K562 (cell line): ENCODE measurements at regions not wholly inside any gene's neighbourhood (a gene's known extent, or its start where the extent isn't known, plus 50 kb on each side); places are given as distances from the start of the nearest gene placed in this dataset.

Experiments used
- GABPB1 ChIP-seq: sonication (generic); formaldehyde crosslinking; IDR thresholded peaks from 2 replicates; pipeline ENCODE4 v1.8.0; 2022; ENCODE audit warnings: mild to moderate bottlenecking, missing genetic modification reagents
- JUND ChIP-seq, 2 experiments: IDR thresholded peaks; 2 replicates in 1 of 2; 3 replicates in 1 of 2; pipeline ENCODE4 v1.6.1; 2011; ENCODE audit warnings: borderline replicate concordance in 2 of 2, low read depth in 2 of 2, low read length in 2 of 2, improper control_type of control experiment in 1 of 2, missing biosample characterization in 1 of 2, missing genetic modification characterization in 1 of 2, missing genetic modification reagents in 1 of 2
- NR2C1 ChIP-seq, 2 experiments: fragments of 450-650 bp; IDR thresholded peaks; 2 replicates each; pipeline ENCODE4 v1.6.1; 2017; ENCODE audit warnings: mild to moderate bottlenecking in 2 of 2, antibody characterized with exemption in 1 of 2, inconsistent platforms in 1 of 2, missing compliant biosample characterization in 1 of 2, missing genetic modification characterization in 1 of 2
- PTTG1 ChIP-seq: fragments of 450-650 bp; IDR thresholded peaks from 2 replicates; pipeline ENCODE4 v1.6.1; 2016; ENCODE audit warnings: low read depth, mild to moderate bottlenecking, missing genetic modification characterization, missing compliant biosample characterization
- RBM22 ChIP-seq: fragments of 200-400 bp; formaldehyde crosslinking; IDR thresholded peaks from 2 replicates; pipeline ENCODE4 v1.6.1; 2018; ENCODE audit warnings: low read length, low read depth; ENCODE audit not compliant: poor library complexity, severe bottlenecking
- TAL1 ChIP-seq: fragments of 450-650 bp; IDR thresholded peaks from 2 replicates; pipeline ENCODE4 v1.6.1; 2016; ENCODE audit warnings: mild to moderate bottlenecking
- TBL1XR1 ChIP-seq, 2 experiments: IDR thresholded peaks; 2 replicates each; pipeline ENCODE4 v1.6.1; 2012; ENCODE audit warnings: improper control_type of control experiment in 2 of 2, low read length in 2 of 2, mild to moderate bottlenecking in 1 of 2
- ZNF41 ChIP-seq: fragments of 250-450 bp; sonication (Bioruptor Pico); conservative IDR thresholded peaks from 2 replicates; pipeline ENCODE4 v1.4.0; 2020; ENCODE audit warnings: mild to moderate bottlenecking
- TF ChIP-seq, protein P1 (sequence below): fragments of 200-800 bp; sonication (Bioruptor generic); IDR thresholded peaks from 2 replicates; pipeline ENCODE4 v1.6.1; 2016; ENCODE audit warnings: missing genetic modification characterization, missing compliant biosample characterization
- TF ChIP-seq, protein P2 (sequence below), 2 experiments: fragments of 450-650 bp; formaldehyde crosslinking in 1 of 2; IDR thresholded peaks; 2 replicates each; pipeline versions ENCODE4 v1.4.0 to v1.6.1; 2014 to 2020; ENCODE audit warnings: mild to moderate bottlenecking in 2 of 2, borderline replicate concordance in 1 of 2, low read depth in 1 of 2
- TF ChIP-seq, protein P3 (sequence below): fragments of 450-650 bp; IDR thresholded peaks from one replicate; pipeline ENCODE4 v1.6.1; 2018; ENCODE audit warnings: mild to moderate bottlenecking, moderate library complexity; ENCODE audit not compliant: partially characterized antibody

DNA sequence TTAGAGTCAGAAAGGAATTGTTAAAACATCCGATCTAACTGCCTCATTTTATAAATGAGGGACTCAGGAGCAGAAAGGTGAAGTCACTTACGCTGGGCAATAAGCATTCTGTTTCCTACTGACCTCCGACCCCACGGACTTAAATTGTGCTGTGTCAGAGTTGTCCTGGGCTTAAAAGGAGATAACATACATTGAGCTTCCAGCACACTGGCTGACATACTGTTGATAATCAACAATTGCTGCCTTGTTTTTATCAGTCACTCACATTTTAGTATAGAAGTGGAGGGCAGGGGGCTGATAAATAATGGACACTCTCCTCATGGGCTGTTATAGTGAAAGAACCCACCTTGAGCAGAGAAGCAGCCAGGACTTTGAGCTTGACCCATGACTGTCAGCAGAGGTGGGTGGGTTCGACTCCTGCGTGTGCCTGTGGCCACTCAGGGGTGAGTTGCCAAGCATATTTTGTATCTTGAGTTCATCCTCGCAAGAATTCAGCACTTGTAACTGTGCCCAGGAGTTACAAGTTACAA lies 166.5 kb upstream of the JARID2 start (continued):
- TF ChIP-seq, protein P1, sequence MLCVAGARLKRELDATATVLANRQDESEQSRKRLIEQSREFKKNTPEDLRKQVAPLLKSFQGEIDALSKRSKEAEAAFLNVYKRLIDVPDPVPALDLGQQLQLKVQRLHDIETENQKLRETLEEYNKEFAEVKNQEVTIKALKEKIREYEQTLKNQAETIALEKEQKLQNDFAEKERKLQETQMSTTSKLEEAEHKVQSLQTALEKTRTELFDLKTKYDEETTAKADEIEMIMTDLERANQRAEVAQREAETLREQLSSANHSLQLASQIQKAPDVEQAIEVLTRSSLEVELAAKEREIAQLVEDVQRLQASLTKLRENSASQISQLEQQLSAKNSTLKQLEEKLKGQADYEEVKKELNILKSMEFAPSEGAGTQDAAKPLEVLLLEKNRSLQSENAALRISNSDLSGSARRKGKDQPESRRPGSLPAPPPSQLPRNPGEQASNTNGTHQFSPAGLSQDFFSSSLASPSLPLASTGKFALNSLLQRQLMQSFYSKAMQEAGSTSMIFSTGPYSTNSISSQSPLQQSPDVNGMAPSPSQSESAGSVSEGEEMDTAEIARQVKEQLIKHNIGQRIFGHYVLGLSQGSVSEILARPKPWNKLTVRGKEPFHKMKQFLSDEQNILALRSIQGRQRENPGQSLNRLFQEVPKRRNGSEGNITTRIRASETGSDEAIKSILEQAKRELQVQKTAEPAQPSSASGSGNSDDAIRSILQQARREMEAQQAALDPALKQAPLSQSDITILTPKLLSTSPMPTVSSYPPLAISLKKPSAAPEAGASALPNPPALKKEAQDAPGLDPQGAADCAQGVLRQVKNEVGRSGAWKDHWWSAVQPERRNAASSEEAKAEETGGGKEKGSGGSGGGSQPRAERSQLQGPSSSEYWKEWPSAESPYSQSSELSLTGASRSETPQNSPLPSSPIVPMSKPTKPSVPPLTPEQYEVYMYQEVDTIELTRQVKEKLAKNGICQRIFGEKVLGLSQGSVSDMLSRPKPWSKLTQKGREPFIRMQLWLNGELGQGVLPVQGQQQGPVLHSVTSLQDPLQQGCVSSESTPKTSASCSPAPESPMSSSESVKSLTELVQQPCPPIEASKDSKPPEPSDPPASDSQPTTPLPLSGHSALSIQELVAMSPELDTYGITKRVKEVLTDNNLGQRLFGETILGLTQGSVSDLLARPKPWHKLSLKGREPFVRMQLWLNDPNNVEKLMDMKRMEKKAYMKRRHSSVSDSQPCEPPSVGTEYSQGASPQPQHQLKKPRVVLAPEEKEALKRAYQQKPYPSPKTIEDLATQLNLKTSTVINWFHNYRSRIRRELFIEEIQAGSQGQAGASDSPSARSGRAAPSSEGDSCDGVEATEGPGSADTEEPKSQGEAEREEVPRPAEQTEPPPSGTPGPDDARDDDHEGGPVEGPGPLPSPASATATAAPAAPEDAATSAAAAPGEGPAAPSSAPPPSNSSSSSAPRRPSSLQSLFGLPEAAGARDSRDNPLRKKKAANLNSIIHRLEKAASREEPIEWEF = peak; percentile 28; the same call in 1 of the 2 replicates
- TF ChIP-seq TBL1XR1 (IDR thresholded peaks at IDR 0.05; ENCODE audit: low read length in 2 of 2) (peak; percentile 89 to 97; a peak in 3 of 4 replicates), GABPB1 (CRISPR knock-in tag) (peak; percentile 40), RBM22 (no peak), PTTG1 (tag) (no peak), ZNF41 (CRISPR knock-in tag) (no peak; the same call in 1 of the 2 replicates), JUND (IDR thresholded peaks at IDR 0.05; ENCODE audit: borderline replicate concordance, low read depth, low read length) (peak; percentile 84), JUND (tag; IDR thresholded peaks at IDR 0.05; ENCODE audit: borderline replicate concordance, low read depth, low read length) (peak; percentile 87; the same call in 2 of the 3 replicates), NR2C1 (IDR thresholded peaks at IDR 0.05) (peak; percentile 96), NR2C1 (tag; IDR thresholded peaks at IDR 0.05) (peak; percentile 98), TAL1 (peak; percentile 97)
- TF ChIP-seq, protein P2, sequence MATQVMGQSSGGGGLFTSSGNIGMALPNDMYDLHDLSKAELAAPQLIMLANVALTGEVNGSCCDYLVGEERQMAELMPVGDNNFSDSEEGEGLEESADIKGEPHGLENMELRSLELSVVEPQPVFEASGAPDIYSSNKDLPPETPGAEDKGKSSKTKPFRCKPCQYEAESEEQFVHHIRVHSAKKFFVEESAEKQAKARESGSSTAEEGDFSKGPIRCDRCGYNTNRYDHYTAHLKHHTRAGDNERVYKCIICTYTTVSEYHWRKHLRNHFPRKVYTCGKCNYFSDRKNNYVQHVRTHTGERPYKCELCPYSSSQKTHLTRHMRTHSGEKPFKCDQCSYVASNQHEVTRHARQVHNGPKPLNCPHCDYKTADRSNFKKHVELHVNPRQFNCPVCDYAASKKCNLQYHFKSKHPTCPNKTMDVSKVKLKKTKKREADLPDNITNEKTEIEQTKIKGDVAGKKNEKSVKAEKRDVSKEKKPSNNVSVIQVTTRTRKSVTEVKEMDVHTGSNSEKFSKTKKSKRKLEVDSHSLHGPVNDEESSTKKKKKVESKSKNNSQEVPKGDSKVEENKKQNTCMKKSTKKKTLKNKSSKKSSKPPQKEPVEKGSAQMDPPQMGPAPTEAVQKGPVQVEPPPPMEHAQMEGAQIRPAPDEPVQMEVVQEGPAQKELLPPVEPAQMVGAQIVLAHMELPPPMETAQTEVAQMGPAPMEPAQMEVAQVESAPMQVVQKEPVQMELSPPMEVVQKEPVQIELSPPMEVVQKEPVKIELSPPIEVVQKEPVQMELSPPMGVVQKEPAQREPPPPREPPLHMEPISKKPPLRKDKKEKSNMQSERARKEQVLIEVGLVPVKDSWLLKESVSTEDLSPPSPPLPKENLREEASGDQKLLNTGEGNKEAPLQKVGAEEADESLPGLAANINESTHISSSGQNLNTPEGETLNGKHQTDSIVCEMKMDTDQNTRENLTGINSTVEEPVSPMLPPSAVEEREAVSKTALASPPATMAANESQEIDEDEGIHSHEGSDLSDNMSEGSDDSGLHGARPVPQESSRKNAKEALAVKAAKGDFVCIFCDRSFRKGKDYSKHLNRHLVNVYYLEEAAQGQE (IDR thresholded peaks at IDR 0.05; ENCODE audit: borderline replicate concordance) = peak; percentile 4; the same call in 1 of the 2 replicates
- TF ChIP-seq, protein P2 (CRISPR knock-in tag; IDR thresholded peaks at IDR 0.05; ENCODE audit: low read depth) = no peak
- TF ChIP-seq, protein P3, sequence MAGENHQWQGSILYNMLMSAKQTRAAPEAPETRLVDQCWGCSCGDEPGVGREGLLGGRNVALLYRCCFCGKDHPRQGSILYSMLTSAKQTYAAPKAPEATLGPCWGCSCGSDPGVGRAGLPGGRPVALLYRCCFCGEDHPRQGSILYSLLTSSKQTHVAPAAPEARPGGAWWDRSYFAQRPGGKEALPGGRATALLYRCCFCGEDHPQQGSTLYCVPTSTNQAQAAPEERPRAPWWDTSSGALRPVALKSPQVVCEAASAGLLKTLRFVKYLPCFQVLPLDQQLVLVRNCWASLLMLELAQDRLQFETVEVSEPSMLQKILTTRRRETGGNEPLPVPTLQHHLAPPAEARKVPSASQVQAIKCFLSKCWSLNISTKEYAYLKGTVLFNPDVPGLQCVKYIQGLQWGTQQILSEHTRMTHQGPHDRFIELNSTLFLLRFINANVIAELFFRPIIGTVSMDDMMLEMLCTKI = no peak
